NK-92 (cell line): ENCODE measurements at regions not wholly inside any gene's neighbourhood (a gene's known extent, or its start where the extent isn't known, plus 50 kb on each side); places are given as distances from the start of the nearest gene placed in this dataset.

Source experiments
- DNase-seq: peaks from one replicate; lab custom pipeline; 2025; ENCODE audit not compliant: unreplicated experiment; lab: John Stamatoyannopoulos, UW

- no peak for DNase-seq
Observed at GRCh38 chr10:78934532-78934898, 134.3 kb upstream of the ZMIZ1 start.

- no peak for DNase-seq
Observed at GRCh38 chr10:78934994-78935602, 133.7 kb upstream of the ZMIZ1 start.

GRCh38 chr10:78935697-78936407, 132.9 kb upstream of the ZMIZ1 start:
- DNase-seq = no peak

GRCh38 chr10:78936412-78937342, 132.1 kb upstream of the ZMIZ1 start:
- DNase-seq = no peak

- DNase-seq = no peak
Observed at GRCh38 chr10:78937393-78937792, 131.4 kb upstream of the ZMIZ1 start.

GRCh38 chr10:78937800-78938694, 130.7 kb upstream of the ZMIZ1 start:
- no peak for DNase-seq

- no peak for DNase-seq
Observed at GRCh38 chr10:78938695-78939672, 129.8 kb upstream of the ZMIZ1 start.

GRCh38 chr10:78942091-78942501, 126.7 kb upstream of the ZMIZ1 start:
- DNase-seq = no peak

GRCh38 chr10:78944723-78945312, 123.9 kb upstream of the ZMIZ1 start:
- DNase-seq = no peak

- DNase-seq = no peak
Observed at GRCh38 chr10:78945838-78946237, 122.9 kb upstream of the ZMIZ1 start.

- no peak for DNase-seq
Observed at GRCh38 chr10:78947226-78947625, 121.5 kb upstream of the ZMIZ1 start.

GRCh38 chr10:78947733-78948132, 121.0 kb upstream of the ZMIZ1 start:
- DNase-seq = no peak

GRCh38 chr10:78948621-78949030, 120.1 kb upstream of the ZMIZ1 start:
- DNase-seq = no peak

- no peak for DNase-seq
Observed at GRCh38 chr10:78950656-78951587, 117.8 kb upstream of the ZMIZ1 start.

- DNase-seq = no peak
Observed at GRCh38 chr10:78952030-78952429, 116.7 kb upstream of the ZMIZ1 start.

GRCh38 chr10:78952686-78953085, 116.1 kb upstream of the ZMIZ1 start:
- DNase-seq = no peak

- no peak for DNase-seq
Observed at GRCh38 chr10:78953113-78953798, 115.5 kb upstream of the ZMIZ1 start.
